Fibroblast of villous mesenchyme (primary cell): ENCODE measurements at regions not wholly inside any gene's neighbourhood (a gene's known extent, or its start where the extent isn't known, plus 50 kb on each side); places are given as distances from the start of the nearest gene placed in this dataset.
"Not testable (repeated sequence)": the region's sequence is repeated elsewhere in the genome, so short reads cannot be mapped to it uniquely, and the experiment has no call there.

ENCODE experiments used
- DNase-seq: peaks from one replicate; pipeline ENCODE4 v3.0.0-alpha.2; 2010; ENCODE audit warnings: low read depth
- H3K4me3 ChIP-seq: 2 replicates; pipeline ENCODE4 v1.5.1; 2011; ENCODE audit warnings: low read depth, mild to moderate bottlenecking, low read length
- TF ChIP-seq, protein P1 (sequence below): IDR thresholded peaks from 2 replicates; pipeline ENCODE4 v1.5.1; 2012; ENCODE audit warnings: low read depth, mild to moderate bottlenecking, low read length; ENCODE audit not compliant: insufficient read depth

DNA sequence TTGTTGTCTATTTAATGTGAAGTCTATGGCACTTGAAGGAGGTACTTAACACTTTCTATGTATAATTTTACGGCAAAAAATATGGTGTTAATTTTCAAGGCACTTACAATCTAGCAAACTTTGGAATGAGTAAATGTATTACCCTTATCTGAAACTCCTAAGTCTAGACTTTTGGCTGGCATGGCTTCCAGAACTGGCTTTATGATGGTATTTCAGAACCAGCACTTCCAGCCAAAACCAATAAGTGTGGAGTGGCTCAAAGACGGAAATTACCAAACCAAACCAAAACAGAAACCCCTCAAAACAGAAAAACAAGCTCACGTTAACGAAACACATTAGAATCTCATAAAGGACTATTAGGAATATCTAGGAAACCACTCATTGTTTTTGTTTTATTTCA lies 205.6 kb upstream of the HAND2 start:
- no peak for DNase-seq
- no peak overlapping the region for H3K4me3 ChIP-seq
- TF ChIP-seq, protein P1, sequence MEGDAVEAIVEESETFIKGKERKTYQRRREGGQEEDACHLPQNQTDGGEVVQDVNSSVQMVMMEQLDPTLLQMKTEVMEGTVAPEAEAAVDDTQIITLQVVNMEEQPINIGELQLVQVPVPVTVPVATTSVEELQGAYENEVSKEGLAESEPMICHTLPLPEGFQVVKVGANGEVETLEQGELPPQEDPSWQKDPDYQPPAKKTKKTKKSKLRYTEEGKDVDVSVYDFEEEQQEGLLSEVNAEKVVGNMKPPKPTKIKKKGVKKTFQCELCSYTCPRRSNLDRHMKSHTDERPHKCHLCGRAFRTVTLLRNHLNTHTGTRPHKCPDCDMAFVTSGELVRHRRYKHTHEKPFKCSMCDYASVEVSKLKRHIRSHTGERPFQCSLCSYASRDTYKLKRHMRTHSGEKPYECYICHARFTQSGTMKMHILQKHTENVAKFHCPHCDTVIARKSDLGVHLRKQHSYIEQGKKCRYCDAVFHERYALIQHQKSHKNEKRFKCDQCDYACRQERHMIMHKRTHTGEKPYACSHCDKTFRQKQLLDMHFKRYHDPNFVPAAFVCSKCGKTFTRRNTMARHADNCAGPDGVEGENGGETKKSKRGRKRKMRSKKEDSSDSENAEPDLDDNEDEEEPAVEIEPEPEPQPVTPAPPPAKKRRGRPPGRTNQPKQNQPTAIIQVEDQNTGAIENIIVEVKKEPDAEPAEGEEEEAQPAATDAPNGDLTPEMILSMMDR, result no peak

DNA sequence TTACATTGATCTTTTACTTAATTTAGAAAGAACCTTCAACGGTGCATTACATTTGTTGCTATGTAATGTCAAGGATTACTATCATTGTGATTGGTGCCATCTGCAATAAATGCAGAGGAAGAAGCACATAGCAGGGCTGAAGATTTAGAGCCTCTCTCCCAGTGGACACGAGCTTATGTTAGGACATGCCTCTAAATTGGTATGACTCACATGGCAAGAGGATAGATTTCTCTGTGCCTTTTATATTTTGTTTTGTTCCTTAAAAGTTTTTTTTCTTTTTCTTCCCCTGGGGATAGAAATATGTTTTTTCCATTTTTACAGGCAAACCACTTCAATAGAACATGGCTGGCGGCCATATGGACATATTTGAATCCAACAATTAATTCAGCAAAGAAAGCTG lies 205.0 kb upstream of the HAND2 start:
- DNase-seq, result peak; percentile 47
- H3K4me3 ChIP-seq, result no peak overlapping the region
- TF ChIP-seq, protein P1, result no peak

DNA sequence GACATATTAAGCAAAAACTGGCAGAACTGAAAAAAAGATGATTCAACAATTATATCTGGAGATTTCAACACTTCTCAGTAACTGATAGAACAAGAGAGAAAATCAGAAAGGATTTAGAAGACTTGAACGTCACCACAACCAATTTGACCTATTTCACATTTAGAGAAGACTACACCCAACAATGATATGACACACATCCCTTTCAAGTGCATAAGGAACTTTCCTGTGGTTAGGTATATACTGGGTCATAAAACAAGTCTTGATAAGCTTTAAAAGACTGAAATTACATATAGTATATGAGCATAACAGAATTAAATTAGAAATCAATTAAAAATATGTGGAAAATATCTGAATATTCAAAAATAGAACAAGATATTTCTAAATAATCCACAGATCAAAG lies 201.2 kb upstream of the HAND2 start:
- TF ChIP-seq, protein P1, result no peak
- no peak overlapping the region for H3K4me3 ChIP-seq
- DNase-seq, result no peak

DNA sequence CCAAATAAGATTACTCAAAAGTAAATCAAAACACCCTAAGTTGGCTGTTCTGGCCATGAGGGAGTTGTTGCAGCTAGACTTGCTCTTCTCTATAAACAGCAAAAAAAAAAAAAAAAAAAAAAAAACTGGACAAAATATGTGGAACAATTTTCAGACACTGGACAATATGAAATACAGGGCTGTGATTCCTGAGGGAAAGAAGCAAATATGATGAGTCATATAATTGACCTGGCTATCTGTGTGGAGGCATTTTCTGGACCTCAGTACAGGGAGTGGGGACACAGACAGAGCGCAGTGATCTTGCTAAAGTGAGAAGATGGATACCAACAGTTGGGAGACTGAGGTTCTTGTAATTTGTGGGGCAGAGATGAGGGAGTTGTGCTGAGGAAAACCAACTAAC lies 192.0 kb upstream of the HAND2 start:
- TF ChIP-seq, protein P1, result no peak
- no peak overlapping the region for H3K4me3 ChIP-seq
- DNase-seq, result no peak

DNA sequence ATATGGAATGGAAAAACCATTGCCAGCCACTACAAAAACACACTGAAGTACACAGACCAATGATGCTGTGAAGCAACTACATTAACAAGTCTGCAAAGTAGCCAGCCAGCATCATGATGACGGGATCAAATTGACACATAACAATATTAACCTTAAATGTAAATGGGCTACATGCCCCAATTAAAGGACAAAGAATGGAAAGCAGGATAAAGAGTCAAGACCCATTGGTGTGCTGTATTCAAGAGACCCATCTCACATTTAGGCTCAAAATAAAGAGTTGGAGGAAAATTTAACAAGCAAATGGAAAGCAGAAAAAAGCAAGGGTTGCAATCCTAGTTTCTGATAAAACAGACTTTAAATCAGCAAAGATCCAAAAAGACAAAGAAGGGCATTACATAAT lies 188.5 kb upstream of the HAND2 start:
- not testable (repeated sequence) for H3K4me3 ChIP-seq, DNase-seq

DNA sequence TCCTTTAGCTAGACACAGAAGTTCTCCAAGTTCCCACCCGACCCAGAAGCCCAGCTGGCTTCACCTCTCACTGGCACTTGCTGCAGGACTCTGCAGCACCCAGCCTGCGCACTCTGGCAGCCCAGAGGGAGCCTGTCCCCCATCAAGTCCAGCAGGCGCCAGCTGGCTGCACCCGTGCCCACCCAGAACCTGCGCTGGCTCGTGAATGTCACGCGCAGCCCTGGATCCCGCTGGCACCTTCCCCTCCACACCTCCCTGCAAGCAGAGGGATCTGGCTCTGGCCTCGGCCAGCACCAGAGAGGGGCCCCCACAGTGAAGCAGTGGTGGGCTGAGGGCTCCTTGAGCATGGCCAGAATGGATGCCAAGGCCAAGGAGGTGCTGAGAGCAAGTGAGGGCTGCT lies 187.6 kb upstream of the HAND2 start:
- no peak overlapping the region for H3K4me3 ChIP-seq
- TF ChIP-seq, protein P1, result no peak
- no peak for DNase-seq

DNA sequence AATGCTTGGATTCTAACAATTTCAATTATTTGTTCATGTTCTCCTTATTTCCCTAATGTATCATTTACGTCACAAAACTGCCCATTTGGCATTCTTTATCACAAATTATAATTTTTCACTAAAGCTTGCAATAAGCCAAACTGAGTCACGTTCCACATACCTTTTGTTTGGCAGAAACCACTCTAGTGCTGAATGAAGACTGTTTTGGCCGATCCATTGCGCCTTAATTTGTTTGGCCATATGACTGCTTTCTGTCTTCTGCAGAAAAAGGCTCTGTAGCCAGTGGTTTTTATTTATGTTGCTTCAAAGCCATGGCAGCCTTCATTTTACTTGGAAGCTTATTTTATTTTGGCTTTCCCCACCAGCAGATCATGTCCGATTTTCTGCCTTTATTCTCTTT lies 184.4 kb upstream of the HAND2 start:
- H3K4me3 ChIP-seq, result no peak overlapping the region
- TF ChIP-seq, protein P1, result no peak
- DNase-seq, result no peak

DNA sequence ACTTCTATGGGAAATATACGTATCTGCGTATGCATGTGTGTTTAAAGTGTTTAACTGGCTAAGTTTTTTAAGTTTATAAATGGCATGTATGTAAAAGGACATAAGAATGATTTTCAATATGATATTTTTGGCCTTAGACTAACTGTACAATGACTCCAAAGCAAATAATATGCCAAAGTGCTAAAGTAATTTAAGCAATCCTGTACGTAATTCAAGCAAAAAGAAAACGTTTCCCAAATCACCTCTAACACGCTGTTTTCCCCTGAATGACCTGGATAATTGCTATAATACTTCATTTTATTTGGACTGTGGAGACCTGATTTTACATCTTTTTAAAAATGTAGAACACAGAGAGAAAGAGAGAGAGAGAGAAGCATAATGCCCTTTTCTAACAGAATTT lies 183.0 kb upstream of the HAND2 start:
- H3K4me3 ChIP-seq, result no peak overlapping the region
- DNase-seq, result no peak
- TF ChIP-seq, protein P1, result no peak
